ENCODE measurements at regions not wholly inside any gene's neighbourhood (a gene's known extent, or its start where the extent isn't known, plus 50 kb on each side); places are given as distances from the start of the nearest gene placed in this dataset.

GRCh38 chr5:17891881-17892280, 257.6 kb downstream of the TAF11L14 start:
- no peak for ATAC-seq (ENCODE audit: insufficient read depth, low read depth)
- H2AFZ ChIP-seq (ENCODE audit: low read depth, low read length), result no peak overlapping the region

DNA sequence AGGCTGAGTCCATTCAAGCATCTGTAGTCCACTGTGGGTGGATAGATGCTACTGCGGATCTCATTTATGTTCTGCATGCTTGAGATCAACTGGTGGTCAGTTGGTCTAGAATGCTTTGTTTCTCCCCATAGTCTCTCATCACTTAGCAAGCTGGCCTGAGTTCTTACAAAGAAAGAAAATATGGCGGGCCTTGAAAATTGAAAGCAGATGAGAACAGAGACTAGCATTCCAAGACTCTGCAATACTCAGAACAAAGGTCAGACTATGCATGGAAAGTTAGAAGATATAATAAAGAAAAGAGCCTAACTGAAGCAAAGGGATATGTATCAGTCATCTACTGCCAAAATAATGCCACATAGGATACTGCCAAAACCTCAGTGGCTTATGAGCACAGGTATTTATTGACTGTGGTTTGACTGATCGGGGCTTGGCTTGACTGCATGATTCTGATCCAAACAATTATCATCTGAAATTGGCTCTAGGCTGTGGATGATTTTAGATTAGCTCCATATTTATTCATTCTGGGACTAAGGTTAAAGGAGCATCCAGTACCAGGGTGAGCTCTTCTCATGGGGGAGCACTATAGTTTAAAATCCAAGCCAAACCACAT, 258.9 kb downstream of the TAF11L14 start:
- H3K27ac ChIP-seq (ENCODE audit: low read length), result no peak overlapping the region
- H3K79me2 ChIP-seq (ENCODE audit: insufficient read depth, low read length), result no peaks in the 10 kb centered on the region
- no peaks in the 10 kb centered on the region for H3K36me3 ChIP-seq (ENCODE audit: insufficient read depth, low read length)
- TF ChIP-seq EZH2 (IDR thresholded peaks at IDR 0.05; ENCODE audit: borderline replicate concordance, low read depth, low read length, severe bottlenecking), result no peak
- TF ChIP-seq CTCF (IDR thresholded peaks at IDR 0.05; ENCODE audit: borderline replicate concordance, extremely low read depth, low read length, poor library complexity, severe bottlenecking), result no peak
- ATAC-seq (ENCODE audit: insufficient read depth, low read depth) (no peak), DNase-seq (no peak)
- no peaks in the 10 kb centered on the region for H3K4me1 ChIP-seq (ENCODE audit: insufficient read depth, low read length)
- H3K4me3 ChIP-seq (ENCODE audit: low read depth in 1 of 2, low read length in 2 of 2), result no peak overlapping the region
- H3K9me3 ChIP-seq (ENCODE audit: insufficient read depth, low read length, severe bottlenecking), result no peaks in the 10 kb centered on the region
- H4K20me1 ChIP-seq (ENCODE audit: insufficient read depth, low read length), result no peaks in the 10 kb centered on the region
- no peak overlapping the region for H2AFZ ChIP-seq (ENCODE audit: low read depth, low read length)
- no peak overlapping the region for H3K9ac ChIP-seq (ENCODE audit: low read depth, low read length)
- no peaks in the 10 kb centered on the region for H3K27me3 ChIP-seq (ENCODE audit: insufficient read depth, low read length, poor library complexity)
- H3K4me2 ChIP-seq (ENCODE audit: insufficient read depth, low read length), result no peak overlapping the region

More at GRCh38 chr5:17891881-17892280, 257.6 kb downstream of the TAF11L14 start:
- Histone ChIP-seq H3K9ac (ENCODE audit: low read depth, low read length) (no peak overlapping the region), H3K9me3 (ENCODE audit: insufficient read depth, low read length, severe bottlenecking) (no peaks in the 10 kb centered on the region), H3K27ac (ENCODE audit: low read length) (no peak overlapping the region), H3K36me3 (ENCODE audit: insufficient read depth, low read length) (no peaks in the 10 kb centered on the region), H3K4me2 (ENCODE audit: insufficient read depth, low read length) (no peak overlapping the region), H3K27me3 (ENCODE audit: insufficient read depth, low read length, poor library complexity) (no peaks in the 10 kb centered on the region), H3K4me3 (ENCODE audit: low read depth in 1 of 2, low read length in 2 of 2) (no peak overlapping the region), H4K20me1 (ENCODE audit: insufficient read depth, low read length) (no peaks in the 10 kb centered on the region), H3K4me1 (ENCODE audit: insufficient read depth, low read length) (no peaks in the 10 kb centered on the region), H3K79me2 (ENCODE audit: insufficient read depth, low read length) (no peaks in the 10 kb centered on the region)
- TF ChIP-seq CTCF (IDR thresholded peaks at IDR 0.05; ENCODE audit: borderline replicate concordance, extremely low read depth, low read length, poor library complexity, severe bottlenecking), result no peak
- DNase-seq, result no peak

- TF ChIP-seq EZH2 (IDR thresholded peaks at IDR 0.05; ENCODE audit: borderline replicate concordance, low read depth, low read length, severe bottlenecking) (no peak), CTCF (IDR thresholded peaks at IDR 0.05; ENCODE audit: borderline replicate concordance, extremely low read depth, low read length, poor library complexity, severe bottlenecking) (no peak)
- no peak for DNase-seq
- no peaks in the 10 kb centered on the region for H3K79me2 ChIP-seq (ENCODE audit: insufficient read depth, low read length)
- no peak overlapping the region for H3K4me2 ChIP-seq (ENCODE audit: insufficient read depth, low read length)
- H3K4me1 ChIP-seq (ENCODE audit: insufficient read depth, low read length), result no peaks in the 10 kb centered on the region
- no peak overlapping the region for H3K9ac ChIP-seq (ENCODE audit: low read depth, low read length)
- no peaks in the 10 kb centered on the region for H4K20me1 ChIP-seq (ENCODE audit: insufficient read depth, low read length)
- ATAC-seq (ENCODE audit: insufficient read depth, low read depth), result no peak
- H3K36me3 ChIP-seq (ENCODE audit: insufficient read depth, low read length), result no peaks in the 10 kb centered on the region
- H3K27ac ChIP-seq (ENCODE audit: low read length), result no peak overlapping the region
- H3K9me3 ChIP-seq (ENCODE audit: insufficient read depth, low read length, severe bottlenecking), result no peaks in the 10 kb centered on the region
- no peaks in the 10 kb centered on the region for H3K27me3 ChIP-seq (ENCODE audit: insufficient read depth, low read length, poor library complexity)
- H3K4me3 ChIP-seq (ENCODE audit: low read depth in 1 of 2, low read length in 2 of 2), result no peak overlapping the region
- no peak overlapping the region for H2AFZ ChIP-seq (ENCODE audit: low read depth, low read length)
Observed at GRCh38 chr5:17895288-17896033, 261.2 kb downstream of the TAF11L14 start.

Measured in DND-41 (cell line).